ENCODE measurements at regions not wholly inside any gene's neighbourhood (a gene's known extent, or its start where the extent isn't known, plus 50 kb on each side); places are given as distances from the start of the nearest gene placed in this dataset.

- no peaks in the 10 kb centered on the region for H3K9me2 ChIP-seq (ENCODE audit: insufficient read depth, low read length)
- TF ChIP-seq EP300 (conservative IDR thresholded peaks at IDR 0.05; ENCODE audit: poor library complexity, severe bottlenecking) (no peak), TAF1 (IDR thresholded peaks at IDR 0.05; ENCODE audit: low read depth) (no peak), RAD21 (conservative IDR thresholded peaks at IDR 0.05) (no peak), REST (IDR thresholded peaks at IDR 0.05; ENCODE audit: borderline replicate concordance) (no peak), EZH2 (IDR thresholded peaks at IDR 0.05; ENCODE audit: borderline replicate concordance, insufficient read depth, low read length, poor library complexity, severe bottlenecking) (no peak), SMC3 (conservative IDR thresholded peaks at IDR 0.05; ENCODE audit: poor library complexity) (no peak), MXI1 (conservative IDR thresholded peaks at IDR 0.05; ENCODE audit: poor library complexity, severe bottlenecking) (no peak)
- TF ChIP-seq, protein P1, sequence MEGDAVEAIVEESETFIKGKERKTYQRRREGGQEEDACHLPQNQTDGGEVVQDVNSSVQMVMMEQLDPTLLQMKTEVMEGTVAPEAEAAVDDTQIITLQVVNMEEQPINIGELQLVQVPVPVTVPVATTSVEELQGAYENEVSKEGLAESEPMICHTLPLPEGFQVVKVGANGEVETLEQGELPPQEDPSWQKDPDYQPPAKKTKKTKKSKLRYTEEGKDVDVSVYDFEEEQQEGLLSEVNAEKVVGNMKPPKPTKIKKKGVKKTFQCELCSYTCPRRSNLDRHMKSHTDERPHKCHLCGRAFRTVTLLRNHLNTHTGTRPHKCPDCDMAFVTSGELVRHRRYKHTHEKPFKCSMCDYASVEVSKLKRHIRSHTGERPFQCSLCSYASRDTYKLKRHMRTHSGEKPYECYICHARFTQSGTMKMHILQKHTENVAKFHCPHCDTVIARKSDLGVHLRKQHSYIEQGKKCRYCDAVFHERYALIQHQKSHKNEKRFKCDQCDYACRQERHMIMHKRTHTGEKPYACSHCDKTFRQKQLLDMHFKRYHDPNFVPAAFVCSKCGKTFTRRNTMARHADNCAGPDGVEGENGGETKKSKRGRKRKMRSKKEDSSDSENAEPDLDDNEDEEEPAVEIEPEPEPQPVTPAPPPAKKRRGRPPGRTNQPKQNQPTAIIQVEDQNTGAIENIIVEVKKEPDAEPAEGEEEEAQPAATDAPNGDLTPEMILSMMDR (IDR thresholded peaks at IDR 0.05; ENCODE audit: poor library complexity, severe bottlenecking) = no peak
- H3K9ac ChIP-seq (ENCODE audit: low read length) = no peak overlapping the region
- H3K4me3 ChIP-seq (ENCODE audit: low read length) = no peak overlapping the region
- H3K27me3 ChIP-seq (ENCODE audit: insufficient read depth, low read depth, low read length) = no peaks in the 10 kb centered on the region
- no peaks in the 10 kb centered on the region for H3K36me3 ChIP-seq (ENCODE audit: insufficient read depth, low read length)
- no peaks in the 10 kb centered on the region for H3K79me2 ChIP-seq (replicated peaks; ENCODE audit: insufficient read depth, low read length)
- no peaks in the 10 kb centered on the region for H3F3A ChIP-seq (ENCODE audit: insufficient read depth, low read length, poor library complexity, severe bottlenecking)
- no peaks in the 10 kb centered on the region for H4K20me1 ChIP-seq (ENCODE audit: insufficient read depth)
- no peaks in the 10 kb centered on the region for H3K9me3 ChIP-seq (ENCODE audit: low read length)
- H3K27ac ChIP-seq (ENCODE audit: low read length) = no peak overlapping the region
- H3K4me2 ChIP-seq (ENCODE audit: low read length) = no peak overlapping the region
- H2AFZ ChIP-seq (ENCODE audit: low read depth, low read length) = no peak overlapping the region
These were observed 94.0 kb upstream of the MCHR2 start for GRCh38 chr6:100088009-100088408.

GRCh38 chr6:100084991-100085364 is 91.0 kb upstream of the MCHR2 start:
- Histone ChIP-seq H3K9me3 (ENCODE audit: low read length) (no peaks in the 10 kb centered on the region), H3K4me2 (ENCODE audit: low read length) (no peak overlapping the region), H3K36me3 (ENCODE audit: insufficient read depth, low read length) (no peaks in the 10 kb centered on the region), H2AFZ (ENCODE audit: low read depth, low read length) (no peak overlapping the region), H3K79me2 (replicated peaks; ENCODE audit: insufficient read depth, low read length) (no peaks in the 10 kb centered on the region), H3K9ac (ENCODE audit: low read length) (no peak overlapping the region), H4K20me1 (ENCODE audit: insufficient read depth) (no peaks in the 10 kb centered on the region), H3K4me3 (ENCODE audit: low read length) (no peak overlapping the region), H3K9me2 (ENCODE audit: insufficient read depth, low read length) (no peaks in the 10 kb centered on the region), H3K27me3 (ENCODE audit: insufficient read depth, low read depth, low read length) (no peaks in the 10 kb centered on the region), H3K27ac (ENCODE audit: low read length) (no peak overlapping the region), H3F3A (ENCODE audit: insufficient read depth, low read length, poor library complexity, severe bottlenecking) (no peaks in the 10 kb centered on the region)
- TF ChIP-seq RAD21 (conservative IDR thresholded peaks at IDR 0.05) = no peak
- TF ChIP-seq, protein P1 (IDR thresholded peaks at IDR 0.05; ENCODE audit: poor library complexity, severe bottlenecking) = no peak
- no peak for TF ChIP-seq EZH2 (IDR thresholded peaks at IDR 0.05; ENCODE audit: borderline replicate concordance, insufficient read depth, low read length, poor library complexity, severe bottlenecking)
- no peak for TF ChIP-seq REST (IDR thresholded peaks at IDR 0.05; ENCODE audit: borderline replicate concordance)
- no peak for TF ChIP-seq SMC3 (conservative IDR thresholded peaks at IDR 0.05; ENCODE audit: poor library complexity)
- no peak for TF ChIP-seq EP300 (conservative IDR thresholded peaks at IDR 0.05; ENCODE audit: poor library complexity, severe bottlenecking)
- TF ChIP-seq MXI1 (conservative IDR thresholded peaks at IDR 0.05; ENCODE audit: poor library complexity, severe bottlenecking) = no peak
- no peak for TF ChIP-seq TAF1 (IDR thresholded peaks at IDR 0.05; ENCODE audit: low read depth)
- no peak for TF ChIP-seq POLR2AphosphoS5 (IDR thresholded peaks at IDR 0.05)
